Activated naive CD4-positive, alpha-beta T cell treated with anti-CD3 and anti-CD28 coated beads for 36 hours (primary cell): ENCODE measurements at regions not wholly inside any gene's neighbourhood (a gene's known extent, or its start where the extent isn't known, plus 50 kb on each side); places are given as distances from the start of the nearest gene placed in this dataset.
"Not testable (repeated sequence)": the region's sequence is repeated elsewhere in the genome, so short reads cannot be mapped to it uniquely, and the experiment has no call there.

ENCODE experiments used
- CTCF ChIA-PET: fragments of 350-600 bp; sonication (Branson Sonifier 250); formaldehyde crosslinking; loops from one replicate; lab custom pipeline; 2021; ENCODE audit warnings: antibody characterized with exemption; lab: Charles Lee
- DNase-seq: peaks from one replicate; pipeline ENCODE4 v3.0.0-alpha.2; 2020
- H3K27ac Mint-ChIP-seq: one replicate; pipeline ENCODE4 v1.8.0; 2021; ENCODE audit warnings: mild to moderate bottlenecking, mixed read lengths
- H3K27me3 Mint-ChIP-seq: one replicate; pipeline ENCODE4 v1.8.0; 2021; ENCODE audit warnings: low read depth, mixed read lengths
- H3K36me3 Mint-ChIP-seq: one replicate; pipeline ENCODE4 v1.8.0; 2021; ENCODE audit warnings: low read depth, mixed read lengths
- H3K4me1 Mint-ChIP-seq: one replicate; pipeline ENCODE4 v1.8.0; 2021; ENCODE audit warnings: low read depth, mixed read lengths
- H3K4me3 Mint-ChIP-seq: one replicate; pipeline ENCODE4 v1.8.0; 2021; ENCODE audit warnings: mild to moderate bottlenecking, moderate library complexity, mixed read lengths
- H3K9me3 Mint-ChIP-seq: one replicate; pipeline ENCODE4 v1.8.0; 2021; ENCODE audit warnings: mixed read lengths
- intact Hi-C: fragments of 100-400 bp; cut with micrococcal nuclease; formaldehyde crosslinking; loops from one replicate; pipeline ENCODE4 v1.15.1; 2023

GRCh38 chr7:159306012-159306411, 161.3 kb upstream of the VIPR2 start:
- no peak overlapping the region for H3K27ac Mint-ChIP-seq
- no peak for DNase-seq
- peaks cover 5% of the 10 kb centered on the region for H3K9me3 Mint-ChIP-seq
- no peaks in the 10 kb centered on the region for H3K4me1 Mint-ChIP-seq
- no peak overlapping the region for H3K4me3 Mint-ChIP-seq
- H3K27me3 Mint-ChIP-seq, result peaks cover 10% of the 10 kb centered on the region
- no peaks in the 10 kb centered on the region for H3K36me3 Mint-ChIP-seq
- CTCF ChIA-PET, result no interaction called here
- intact Hi-C loops, result no loop called here

DNA sequence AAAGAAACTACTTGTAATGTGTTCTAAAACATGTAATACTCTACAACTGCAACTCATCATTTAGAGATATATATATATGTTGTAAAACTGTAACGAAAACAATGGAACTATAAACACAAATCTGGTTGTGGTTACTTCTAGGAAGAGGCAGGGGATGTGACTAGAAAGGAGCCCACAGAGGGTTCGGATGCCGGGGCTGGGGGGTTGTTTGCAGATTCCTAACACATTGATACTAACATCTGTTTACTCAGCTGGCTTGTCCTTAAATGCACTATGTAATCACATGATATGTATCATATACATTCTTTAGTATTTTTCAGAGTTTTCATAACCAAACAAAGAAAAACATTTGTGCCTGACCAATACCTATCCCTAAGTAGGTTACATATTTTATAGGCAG, 160.5 kb upstream of the VIPR2 start:
- H3K4me1 Mint-ChIP-seq, intact Hi-C loops, H3K36me3 Mint-ChIP-seq: not testable (repeated sequence)

GRCh38 chr7:159303510-159303909, 158.8 kb upstream of the VIPR2 start:
- H3K9me3 Mint-ChIP-seq, DNase-seq, CTCF ChIA-PET, H3K27me3 Mint-ChIP-seq, intact Hi-C loops, H3K4me3 Mint-ChIP-seq, H3K4me1 Mint-ChIP-seq, H3K36me3 Mint-ChIP-seq, H3K27ac Mint-ChIP-seq: not testable (repeated sequence)

More for the DNA sequence above, 160.5 kb upstream of the VIPR2 start:
- H3K27ac Mint-ChIP-seq, DNase-seq, CTCF ChIA-PET, H3K4me3 Mint-ChIP-seq, H3K9me3 Mint-ChIP-seq, H3K27me3 Mint-ChIP-seq: not testable (repeated sequence)

DNA sequence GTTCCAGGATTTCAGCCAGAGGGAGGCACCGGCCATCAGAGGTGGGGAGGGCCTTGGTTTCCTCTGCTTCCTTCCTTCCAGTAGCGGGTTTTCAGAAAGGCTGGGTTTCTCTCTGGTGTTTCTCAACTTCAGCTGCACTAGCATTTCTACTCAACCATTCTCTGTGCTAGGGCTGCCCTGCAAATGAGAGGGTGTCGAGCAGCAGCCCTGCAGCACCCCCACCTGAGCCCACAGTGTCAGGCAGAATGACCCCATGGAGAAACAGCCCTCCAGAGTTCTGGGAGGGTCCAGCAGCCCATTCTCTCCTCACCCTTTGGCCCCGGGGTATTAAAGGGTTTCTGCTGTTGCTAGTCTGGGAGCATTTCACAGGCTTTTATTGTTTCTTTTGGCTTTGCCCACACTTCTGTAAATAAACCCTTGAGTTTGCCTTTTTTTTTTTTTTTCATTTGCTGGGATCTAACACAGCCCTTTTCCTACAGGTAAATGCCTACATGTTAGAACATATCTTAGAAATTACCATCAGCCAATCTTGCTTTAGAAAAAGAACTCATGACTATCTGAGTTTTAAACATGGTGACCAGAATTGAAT, 151.5 kb upstream of the VIPR2 start:
- H3K4me3 Mint-ChIP-seq, result no peak overlapping the region
- peaks cover 3% of the 10 kb centered on the region for H3K36me3 Mint-ChIP-seq
- H3K27me3 Mint-ChIP-seq, result peaks cover 11% of the 10 kb centered on the region
- DNase-seq, result no peak
- intact Hi-C loops, result no loop called here
- H3K4me1 Mint-ChIP-seq, result no peaks in the 10 kb centered on the region
- no peak overlapping the region for H3K27ac Mint-ChIP-seq
- CTCF ChIA-PET, result no interaction called here
- peaks cover 2% of the 10 kb centered on the region for H3K9me3 Mint-ChIP-seq

DNA sequence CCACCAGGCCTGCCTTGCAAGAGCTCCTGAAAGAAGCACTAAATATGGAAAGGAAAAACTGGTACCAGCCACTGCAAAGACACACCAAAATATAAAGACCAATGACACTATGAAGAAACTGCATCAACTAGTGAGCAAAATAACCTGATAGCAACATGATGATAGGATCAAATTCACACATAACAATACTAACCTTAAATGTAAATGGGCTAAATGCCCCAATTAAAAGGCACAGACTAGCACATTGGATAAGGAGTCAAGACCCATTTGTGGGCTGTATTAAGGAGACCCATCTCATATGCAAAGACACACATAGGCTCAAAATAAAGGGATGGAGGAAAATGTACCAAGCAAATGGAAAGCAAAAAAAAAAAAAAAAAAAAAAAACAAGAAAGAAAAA, 141.8 kb upstream of the VIPR2 start:
- H3K4me1 Mint-ChIP-seq, H3K4me3 Mint-ChIP-seq, DNase-seq, H3K9me3 Mint-ChIP-seq, CTCF ChIA-PET, H3K27ac Mint-ChIP-seq, intact Hi-C loops, H3K36me3 Mint-ChIP-seq: not testable (repeated sequence)
- peaks cover 22% of the 10 kb centered on the region for H3K27me3 Mint-ChIP-seq

DNA sequence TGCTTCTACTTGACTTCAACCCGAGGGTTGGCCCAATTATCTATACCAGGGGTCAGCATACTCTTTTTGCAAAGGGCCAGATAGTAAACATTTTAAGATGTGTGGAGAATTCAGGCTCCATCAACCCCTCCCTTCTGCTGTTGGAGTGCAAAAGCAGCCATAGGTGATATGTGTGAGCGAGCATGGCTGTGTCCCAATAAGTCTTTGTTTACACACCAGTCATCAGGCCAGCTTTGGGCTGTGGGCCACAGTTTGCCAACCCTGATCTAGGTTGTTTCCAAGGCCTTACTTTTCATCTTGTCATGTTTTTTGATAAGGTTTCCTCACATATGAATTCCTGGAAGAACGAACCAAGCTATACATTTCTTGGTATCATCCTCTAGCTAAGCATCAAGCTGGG, 136.9 kb upstream of the VIPR2 start:
- no peaks in the 10 kb centered on the region for H3K9me3 Mint-ChIP-seq
- no peak overlapping the region for H3K27ac Mint-ChIP-seq
- peaks cover 28% of the 10 kb centered on the region for H3K27me3 Mint-ChIP-seq
- no peak overlapping the region for H3K4me3 Mint-ChIP-seq
- CTCF ChIA-PET, result no interaction called here
- no peak for DNase-seq
- H3K36me3 Mint-ChIP-seq, result no peaks in the 10 kb centered on the region
- intact Hi-C loops, result no loop called here
- H3K4me1 Mint-ChIP-seq, result no peaks in the 10 kb centered on the region

GRCh38 chr7:159280008-159280407, 135.3 kb upstream of the VIPR2 start:
- Mint-ChIP-seq H3K36me3 (no peaks in the 10 kb centered on the region), H3K4me3 (no peak overlapping the region), H3K27me3 (peaks cover 23% of the 10 kb centered on the region), H3K27ac (no peak overlapping the region), H3K9me3 (peaks cover 9% of the 10 kb centered on the region), H3K4me1 (no peaks in the 10 kb centered on the region)
- DNase-seq, result no peak
- CTCF ChIA-PET, result no interaction called here
- intact Hi-C loops, result no loop called here

DNA sequence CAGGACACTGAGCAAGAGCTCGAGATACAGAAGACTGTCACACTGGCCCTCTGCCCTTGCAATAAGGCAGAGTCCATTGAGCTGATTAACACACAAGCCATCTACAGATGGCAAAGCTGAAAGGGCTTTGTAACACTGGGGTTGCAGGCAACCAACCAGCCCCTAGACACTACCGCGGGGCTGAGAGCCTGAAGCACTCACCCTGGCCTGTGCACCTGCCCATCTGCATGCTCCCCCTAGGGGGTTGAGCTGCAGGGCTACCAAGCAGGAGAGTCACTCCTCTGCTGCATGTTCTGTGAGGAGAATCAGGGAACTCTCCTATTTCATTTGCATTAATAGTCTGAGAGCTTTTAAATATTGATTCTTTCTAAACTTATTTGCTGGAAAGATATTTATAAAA, 128.1 kb upstream of the VIPR2 start:
- CTCF ChIA-PET, result interaction anchor here (0.7 kb wide), 1 partner anchor 59 kb away, joined by 3 read pairs; no protein-coding TSS in a partner anchor
- peaks cover 6% of the 10 kb centered on the region for H3K36me3 Mint-ChIP-seq
- intact Hi-C loops, result no loop called here
- no peaks in the 10 kb centered on the region for H3K4me1 Mint-ChIP-seq
- H3K27ac Mint-ChIP-seq, result no peak overlapping the region
- peaks cover 19% of the 10 kb centered on the region for H3K27me3 Mint-ChIP-seq
- no peak overlapping the region for H3K4me3 Mint-ChIP-seq
- H3K9me3 Mint-ChIP-seq, result peaks cover 31% of the 10 kb centered on the region
- DNase-seq, result no peak

GRCh38 chr7:159271781-159272180, 127.1 kb upstream of the VIPR2 start:
- no peaks in the 10 kb centered on the region for H3K4me1 Mint-ChIP-seq
- H3K9me3 Mint-ChIP-seq, result peaks cover 31% of the 10 kb centered on the region
- intact Hi-C loops, result no loop called here
- peaks cover 6% of the 10 kb centered on the region for H3K36me3 Mint-ChIP-seq
- no peak overlapping the region for H3K27ac Mint-ChIP-seq
- no peak overlapping the region for H3K4me3 Mint-ChIP-seq
- DNase-seq, result no peak
- CTCF ChIA-PET, result no interaction called here
- H3K27me3 Mint-ChIP-seq, result peaks cover 12% of the 10 kb centered on the region

DNA sequence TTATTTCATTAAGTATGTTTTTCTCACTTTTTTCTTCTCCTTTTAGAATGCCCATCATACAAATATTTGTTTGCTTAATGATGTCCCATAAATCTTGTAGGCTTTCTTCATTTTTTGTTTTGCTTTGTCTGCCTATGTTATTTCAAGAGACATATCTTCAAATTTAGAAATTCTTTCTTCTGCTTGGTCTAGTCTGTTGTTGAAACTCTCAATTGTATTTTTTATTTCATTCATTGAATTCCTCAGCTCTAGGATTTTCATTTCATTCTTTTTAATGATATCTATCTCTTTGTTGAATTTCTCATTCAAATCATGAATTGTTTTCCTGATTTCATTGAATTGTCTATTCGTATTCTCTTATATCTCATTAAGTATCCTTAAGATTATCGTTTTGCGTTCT, 125.1 kb upstream of the VIPR2 start:
- Mint-ChIP-seq H3K27me3 (peaks cover 9% of the 10 kb centered on the region), H3K4me1 (no peaks in the 10 kb centered on the region), H3K9me3 (peaks cover 21% of the 10 kb centered on the region), H3K36me3 (peaks cover 6% of the 10 kb centered on the region), H3K27ac (no peak overlapping the region), H3K4me3 (no peak overlapping the region)
- no peak for DNase-seq
- intact Hi-C loops, result no loop called here
- CTCF ChIA-PET, result no interaction called here

DNA sequence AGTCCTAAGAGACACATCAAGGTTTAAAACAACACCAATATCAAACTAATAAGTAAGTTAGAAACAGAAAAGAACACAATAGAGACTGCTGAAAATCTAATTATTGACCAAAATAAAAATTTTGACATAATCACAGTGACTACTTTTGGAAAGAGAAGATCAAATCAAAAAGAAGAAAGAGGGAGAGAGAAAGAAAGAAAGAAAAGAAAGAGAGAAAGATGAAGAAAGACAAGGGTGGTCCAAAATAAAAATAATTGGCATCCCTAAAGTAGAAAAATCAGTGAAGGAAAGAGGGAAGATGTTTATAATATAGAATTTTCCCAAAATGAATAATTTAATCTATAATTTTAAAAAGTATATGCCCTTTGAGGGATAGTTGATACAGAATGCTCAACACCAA, 118.8 kb upstream of the VIPR2 start:
- H3K4me1 Mint-ChIP-seq, result no peaks in the 10 kb centered on the region

GRCh38 chr7:159253657-159254056, 109.0 kb upstream of the VIPR2 start:
- no peak overlapping the region for H3K27ac Mint-ChIP-seq
- H3K27me3 Mint-ChIP-seq, result peaks cover 16% of the 10 kb centered on the region
- H3K4me1 Mint-ChIP-seq, result no peaks in the 10 kb centered on the region
- no peak for DNase-seq
- CTCF ChIA-PET, result no interaction called here
- no peaks in the 10 kb centered on the region for H3K9me3 Mint-ChIP-seq
- intact Hi-C loops, result no loop called here
- no peak overlapping the region for H3K4me3 Mint-ChIP-seq
- no peaks in the 10 kb centered on the region for H3K36me3 Mint-ChIP-seq

More for the DNA sequence above, 118.8 kb upstream of the VIPR2 start:
- intact Hi-C loops, result no loop called here
- Mint-ChIP-seq H3K27me3 (peaks cover 7% of the 10 kb centered on the region), H3K4me3 (no peak overlapping the region), H3K27ac (no peak overlapping the region), H3K9me3 (peaks cover 12% of the 10 kb centered on the region), H3K36me3 (no peaks in the 10 kb centered on the region)
- DNase-seq, result no peak
- CTCF ChIA-PET, result no interaction called here

DNA sequence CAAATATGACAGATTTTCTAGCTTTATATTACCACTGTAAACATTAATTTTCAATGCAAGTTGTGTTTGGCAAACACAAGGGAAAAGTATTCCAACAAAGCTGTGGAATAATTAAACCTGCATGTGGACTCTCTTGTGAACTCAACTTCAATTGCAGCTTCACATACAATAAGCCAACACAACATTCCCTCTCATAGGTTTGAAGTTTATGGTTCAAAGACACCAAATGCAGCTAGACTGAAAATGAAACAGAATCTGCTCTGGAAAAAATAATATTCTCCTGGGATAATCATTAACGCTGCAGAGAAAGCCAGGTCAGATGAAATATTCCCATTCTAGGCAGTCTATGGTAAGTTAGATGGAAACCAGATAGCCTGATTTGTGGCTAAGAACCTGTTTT, 105.8 kb upstream of the VIPR2 start:
- Mint-ChIP-seq H3K9me3 (no peaks in the 10 kb centered on the region), H3K27ac (no peak overlapping the region), H3K27me3 (peaks cover 21% of the 10 kb centered on the region), H3K4me3 (no peak overlapping the region), H3K4me1 (no peaks in the 10 kb centered on the region), H3K36me3 (no peaks in the 10 kb centered on the region)
- intact Hi-C loops, result no loop called here
- CTCF ChIA-PET, result no interaction called here
- no peak for DNase-seq
